ENCODE measurements at regions not wholly inside any gene's neighbourhood (a gene's known extent, or its start where the extent isn't known, plus 50 kb on each side); places are given as distances from the start of the nearest gene placed in this dataset.

- no peak for TF ChIP-seq CTCF (IDR thresholded peaks at IDR 0.05)
- Histone ChIP-seq H3K27me3 (no peaks in the 10 kb centered on the region), H3K9me3 (no peaks in the 10 kb centered on the region), H3K9ac (ENCODE audit: low read depth in 2 of 2, low read length in 2 of 2) (no peak overlapping the region), H3K36me3 (no peaks in the 10 kb centered on the region), H3K27ac (no peak overlapping the region), H3K4me1 (no peaks in the 10 kb centered on the region), H3K4me3 (no peak overlapping the region)
- DNase-seq: no peak
- intact Hi-C loops (cut with DNase I): no loop called here
Measured at GRCh38 chr10:107480781-107481180, 316.3 kb upstream of the SORCS1 start.

- Histone ChIP-seq H3K4me3 (no peak overlapping the region), H3K27ac (no peak overlapping the region), H3K9ac (ENCODE audit: low read depth in 2 of 2, low read length in 2 of 2) (no peak overlapping the region), H3K27me3 (no peaks in the 10 kb centered on the region), H3K9me3 (no peaks in the 10 kb centered on the region), H3K36me3 (no peaks in the 10 kb centered on the region), H3K4me1 (no peaks in the 10 kb centered on the region)
- no peak for DNase-seq
- intact Hi-C loops (cut with DNase I): no loop called here
- TF ChIP-seq CTCF (IDR thresholded peaks at IDR 0.05): no peak
Measured at GRCh38 chr10:107477266-107477665, 312.8 kb upstream of the SORCS1 start.

- H3K27ac ChIP-seq: no peak overlapping the region
- H3K36me3 ChIP-seq: no peaks in the 10 kb centered on the region
- no peak overlapping the region for H3K4me3 ChIP-seq
- intact Hi-C loops (cut with DNase I): no loop called here
- TF ChIP-seq CTCF (IDR thresholded peaks at IDR 0.05): no peak
- H3K27me3 ChIP-seq: no peaks in the 10 kb centered on the region
- DNase-seq: no peak
- no peaks in the 10 kb centered on the region for H3K4me1 ChIP-seq
- H3K9me3 ChIP-seq: no peaks in the 10 kb centered on the region
- H3K9ac ChIP-seq (ENCODE audit: low read depth in 2 of 2, low read length in 2 of 2): no peak overlapping the region
Measured at GRCh38 chr10:107476408-107476807, 311.9 kb upstream of the SORCS1 start.

- no peak for DNase-seq
- H3K27ac ChIP-seq: no peak overlapping the region
- H3K9me3 ChIP-seq: no peaks in the 10 kb centered on the region
- H3K4me3 ChIP-seq: no peak overlapping the region
- intact Hi-C loops (cut with DNase I): no loop called here
- H3K9ac ChIP-seq (ENCODE audit: low read depth in 2 of 2, low read length in 2 of 2): no peak overlapping the region
- no peaks in the 10 kb centered on the region for H3K36me3 ChIP-seq
- H3K27me3 ChIP-seq: no peaks in the 10 kb centered on the region
- TF ChIP-seq CTCF (IDR thresholded peaks at IDR 0.05): no peak
- H3K4me1 ChIP-seq: no peaks in the 10 kb centered on the region
Measured at GRCh38 chr10:107474650-107475049, 310.1 kb upstream of the SORCS1 start.

GRCh38 chr10:107473225-107473624, 308.7 kb upstream of the SORCS1 start:
- Histone ChIP-seq H3K9me3 (no peaks in the 10 kb centered on the region), H3K4me3 (no peak overlapping the region), H3K4me1 (no peaks in the 10 kb centered on the region), H3K36me3 (no peaks in the 10 kb centered on the region), H3K9ac (ENCODE audit: low read depth in 2 of 2, low read length in 2 of 2) (no peak overlapping the region), H3K27me3 (no peaks in the 10 kb centered on the region), H3K27ac (no peak overlapping the region)
- intact Hi-C loops (cut with DNase I): no loop called here
- TF ChIP-seq CTCF (IDR thresholded peaks at IDR 0.05): no peak
- no peak for DNase-seq

GRCh38 chr10:107471911-107472310, 307.4 kb upstream of the SORCS1 start:
- intact Hi-C loops (cut with DNase I): no loop called here
- Histone ChIP-seq H3K27me3 (no peaks in the 10 kb centered on the region), H3K36me3 (no peaks in the 10 kb centered on the region), H3K27ac (no peak overlapping the region), H3K9ac (ENCODE audit: low read depth in 2 of 2, low read length in 2 of 2) (no peak overlapping the region), H3K4me1 (no peaks in the 10 kb centered on the region), H3K9me3 (no peaks in the 10 kb centered on the region), H3K4me3 (no peak overlapping the region)
- DNase-seq: no peak
- no peak for TF ChIP-seq CTCF (IDR thresholded peaks at IDR 0.05)

Measured in colonic mucosa (tissue), 4 donors.